HUES6 (cell line): ENCODE measurements at regions not wholly inside any gene's neighbourhood (a gene's known extent, or its start where the extent isn't known, plus 50 kb on each side); places are given as distances from the start of the nearest gene placed in this dataset.
"Not testable (repeated sequence)": the region's sequence is repeated elsewhere in the genome, so short reads cannot be mapped to it uniquely, and the experiment has no call there.

Source experiments
- H3K27ac ChIP-seq: 2 replicates; pipeline ENCODE4 v1.7.0; 2013; ENCODE audit warnings: low read depth, mild to moderate bottlenecking, low read length, inconsistent platforms
- H3K27me3 ChIP-seq: 2 replicates; pipeline ENCODE4 v1.6.1; 2013; ENCODE audit warnings: low read length; ENCODE audit not compliant: control insufficient read depth, insufficient read depth
- H3K36me3 ChIP-seq: 2 replicates; pipeline ENCODE4 v1.6.1; 2013; ENCODE audit warnings: low read length; ENCODE audit not compliant: control insufficient read depth, insufficient read depth
- H3K4me1 ChIP-seq: 2 replicates; pipeline ENCODE4 v1.6.1; 2013; ENCODE audit warnings: low read length; ENCODE audit not compliant: control insufficient read depth, insufficient read depth
- H3K4me3 ChIP-seq: 2 replicates; pipeline ENCODE4 v1.5.1; 2013; ENCODE audit warnings: low read depth, low read length
- H3K9ac ChIP-seq: one replicate; pipeline ENCODE4 v1.6.1; 2013; ENCODE audit warnings: mild to moderate bottlenecking, low read length
- H3K9me3 ChIP-seq: 2 replicates; pipeline ENCODE4 v1.6.1; 2013; ENCODE audit warnings: low read depth, low read length; ENCODE audit not compliant: control insufficient read depth, insufficient read depth

DNA sequence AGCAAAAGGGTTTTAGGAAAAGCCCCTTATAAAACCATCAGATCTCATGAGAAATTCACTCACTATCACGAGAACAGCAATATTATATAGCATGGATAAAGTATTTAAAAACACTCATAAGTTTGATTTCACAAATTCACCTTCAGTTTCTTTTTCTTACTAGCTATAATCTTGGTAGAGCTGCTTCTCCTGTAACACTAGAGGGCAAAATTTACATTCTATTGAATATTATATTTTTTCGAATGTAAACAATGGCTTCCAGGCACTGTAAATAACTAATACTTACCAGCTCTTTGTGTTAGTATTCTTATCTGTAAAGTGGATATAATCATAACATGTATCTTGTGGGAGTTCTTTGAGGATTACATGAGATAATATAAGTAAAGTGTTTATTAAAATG lies 259.6 kb downstream of the CCER1 start:
- Histone ChIP-seq H3K4me3 (no peak overlapping the region), H3K9ac (no peak overlapping the region), H3K36me3 (no peaks in the 10 kb centered on the region), H3K4me1 (no peaks in the 10 kb centered on the region), H3K9me3 (no peaks in the 10 kb centered on the region), H3K27ac (no peak overlapping the region), H3K27me3 (no peaks in the 10 kb centered on the region)

- no peak overlapping the region for H3K27ac ChIP-seq
- no peak overlapping the region for H3K9ac ChIP-seq
- H3K9me3 ChIP-seq, result no peaks in the 10 kb centered on the region
- H3K4me3 ChIP-seq, result no peak overlapping the region
- no peaks in the 10 kb centered on the region for H3K36me3 ChIP-seq
- H3K27me3 ChIP-seq, result no peaks in the 10 kb centered on the region
- H3K4me1 ChIP-seq, result no peaks in the 10 kb centered on the region
Measured at GRCh38 chr12:90690120-90690519, 264.9 kb downstream of the CCER1 start.

DNA sequence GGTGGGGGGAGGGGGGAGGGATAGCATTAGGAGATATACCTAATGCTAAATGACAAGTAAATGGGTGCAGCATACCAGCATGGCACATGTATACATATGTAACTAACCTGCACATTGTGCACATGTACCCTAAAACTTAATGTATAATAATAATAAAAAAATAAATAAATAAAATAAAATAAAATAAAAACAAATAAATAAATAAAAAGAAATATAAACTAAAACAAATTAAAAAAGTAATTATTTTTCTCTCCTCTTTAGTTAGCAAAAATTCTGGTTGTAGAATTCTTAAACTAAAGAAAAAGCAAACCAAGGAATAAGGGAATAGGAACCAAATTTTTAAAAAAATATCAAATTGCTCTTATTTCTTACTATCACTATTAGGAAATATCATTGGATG lies 267.3 kb downstream of the CCER1 start:
- H3K36me3 ChIP-seq, H3K27ac ChIP-seq, H3K9ac ChIP-seq, H3K4me3 ChIP-seq, H3K27me3 ChIP-seq, H3K9me3 ChIP-seq, H3K4me1 ChIP-seq: not testable (repeated sequence)

- H3K36me3 ChIP-seq, result no peaks in the 10 kb centered on the region
- H3K4me3 ChIP-seq, result no peak overlapping the region
- H3K27me3 ChIP-seq, result no peaks in the 10 kb centered on the region
- H3K9ac ChIP-seq, result no peak overlapping the region
- H3K27ac ChIP-seq, result no peak overlapping the region
- H3K4me1 ChIP-seq, result no peaks in the 10 kb centered on the region
- H3K9me3 ChIP-seq, result no peaks in the 10 kb centered on the region
Measured at GRCh38 chr12:90683871-90684270, 271.1 kb downstream of the CCER1 start.

GRCh38 chr12:90682398-90682797 lies 272.6 kb downstream of the CCER1 start:
- Histone ChIP-seq H3K4me3 (no peak overlapping the region), H3K27me3 (no peaks in the 10 kb centered on the region), H3K4me1 (no peaks in the 10 kb centered on the region), H3K9ac (no peak overlapping the region), H3K27ac (no peak overlapping the region), H3K9me3 (no peaks in the 10 kb centered on the region), H3K36me3 (no peaks in the 10 kb centered on the region)

GRCh38 chr12:90679674-90680073 lies 275.3 kb downstream of the CCER1 start:
- Histone ChIP-seq H3K9ac (no peak overlapping the region), H3K4me1 (no peaks in the 10 kb centered on the region), H3K27me3 (no peaks in the 10 kb centered on the region), H3K9me3 (no peaks in the 10 kb centered on the region), H3K27ac (no peak overlapping the region), H3K36me3 (no peaks in the 10 kb centered on the region), H3K4me3 (no peak overlapping the region)

DNA sequence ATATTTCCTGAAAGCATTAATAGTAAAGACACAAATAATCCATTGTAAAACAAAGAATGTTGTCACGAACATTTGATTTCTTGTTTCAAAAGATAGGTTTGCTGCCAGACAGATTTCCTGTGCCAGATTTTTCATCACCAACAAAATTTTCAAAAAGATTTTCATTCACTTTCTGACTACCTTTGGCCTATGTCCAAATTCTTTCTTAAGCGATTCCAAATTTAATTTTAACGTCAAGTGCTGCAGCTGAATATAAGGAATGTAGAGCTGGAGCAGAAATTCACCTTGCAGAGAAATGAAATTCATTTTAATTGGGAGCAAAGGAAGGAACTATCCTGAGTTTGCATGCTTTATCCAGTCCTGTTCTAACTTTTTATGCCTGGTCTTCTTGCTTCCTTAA lies 277.4 kb downstream of the CCER1 start:
- H3K4me1 ChIP-seq, result no peaks in the 10 kb centered on the region
- H3K27ac ChIP-seq, result no peak overlapping the region
- no peak overlapping the region for H3K9ac ChIP-seq
- no peaks in the 10 kb centered on the region for H3K36me3 ChIP-seq
- no peaks in the 10 kb centered on the region for H3K9me3 ChIP-seq
- H3K27me3 ChIP-seq, result no peaks in the 10 kb centered on the region
- no peak overlapping the region for H3K4me3 ChIP-seq

GRCh38 chr12:90677055-90677454 lies 277.9 kb downstream of the CCER1 start:
- H3K4me1 ChIP-seq, result no peaks in the 10 kb centered on the region
- H3K9me3 ChIP-seq, result no peaks in the 10 kb centered on the region
- no peak overlapping the region for H3K4me3 ChIP-seq
- no peaks in the 10 kb centered on the region for H3K27me3 ChIP-seq
- no peak overlapping the region for H3K9ac ChIP-seq
- no peak overlapping the region for H3K27ac ChIP-seq
- no peaks in the 10 kb centered on the region for H3K36me3 ChIP-seq

DNA sequence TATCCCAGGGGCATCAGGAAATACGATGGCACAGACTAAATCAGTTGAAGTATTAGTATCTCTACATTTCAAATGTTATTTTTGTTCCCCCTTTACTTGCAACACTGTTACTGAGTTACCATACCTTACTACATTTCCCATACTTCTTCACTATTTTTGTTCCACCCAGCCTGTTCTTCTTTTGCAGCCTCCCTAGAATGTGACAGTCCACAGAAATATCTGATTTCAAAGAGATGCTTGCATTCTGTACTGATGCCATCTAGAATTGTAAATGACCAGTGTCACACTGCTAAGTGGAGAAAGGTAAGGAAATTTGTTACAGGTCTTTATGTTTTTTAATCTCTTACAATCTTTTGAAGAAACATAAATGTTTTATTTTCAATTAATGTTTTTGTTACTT lies 279.9 kb downstream of the CCER1 start:
- H3K27me3 ChIP-seq, result no peaks in the 10 kb centered on the region
- H3K9me3 ChIP-seq, result no peaks in the 10 kb centered on the region
- no peak overlapping the region for H3K27ac ChIP-seq
- H3K4me1 ChIP-seq, result no peaks in the 10 kb centered on the region
- no peak overlapping the region for H3K9ac ChIP-seq
- H3K4me3 ChIP-seq, result no peak overlapping the region
- no peaks in the 10 kb centered on the region for H3K36me3 ChIP-seq

GRCh38 chr12:90672081-90672480 lies 282.9 kb downstream of the CCER1 start:
- H3K4me1 ChIP-seq, result no peaks in the 10 kb centered on the region
- no peak overlapping the region for H3K27ac ChIP-seq
- no peak overlapping the region for H3K4me3 ChIP-seq
- H3K9me3 ChIP-seq, result no peaks in the 10 kb centered on the region
- no peaks in the 10 kb centered on the region for H3K27me3 ChIP-seq
- no peaks in the 10 kb centered on the region for H3K36me3 ChIP-seq
- no peak overlapping the region for H3K9ac ChIP-seq

- H3K4me3 ChIP-seq, H3K4me1 ChIP-seq, H3K27ac ChIP-seq, H3K27me3 ChIP-seq, H3K36me3 ChIP-seq, H3K9me3 ChIP-seq, H3K9ac ChIP-seq: not testable (repeated sequence)
Measured at GRCh38 chr12:90663949-90664348, 291.0 kb downstream of the CCER1 start.

GRCh38 chr12:90659060-90659459 lies 295.9 kb downstream of the CCER1 start:
- Histone ChIP-seq H3K27ac (no peak overlapping the region), H3K4me3 (no peak overlapping the region), H3K36me3 (no peaks in the 10 kb centered on the region), H3K27me3 (no peaks in the 10 kb centered on the region), H3K9ac (no peak overlapping the region), H3K9me3 (no peaks in the 10 kb centered on the region), H3K4me1 (no peaks in the 10 kb centered on the region)
